ENCODE measurements at regions not wholly inside any gene's neighbourhood (a gene's known extent, or its start where the extent isn't known, plus 50 kb on each side); places are given as distances from the start of the nearest gene placed in this dataset.

GRCh38 chr5:165903835-165904234 lies 2387.6 kb upstream of the WWC1 start:
- H3K4me1 ChIP-seq = no peaks in the 10 kb centered on the region
- no peak for TF ChIP-seq Cebpa-rat (IDR thresholded peaks at IDR 0.05)
- no peaks in the 10 kb centered on the region for H3K27me3 ChIP-seq
- peaks cover 5% of the 10 kb centered on the region for H3K9me3 ChIP-seq
- no peak overlapping the region for H3K4me3 ChIP-seq
- H3K36me3 ChIP-seq = no peaks in the 10 kb centered on the region
- H3K27ac ChIP-seq = no peak overlapping the region
- H4K20me1 ChIP-seq = no peaks in the 10 kb centered on the region
- no peak overlapping the region for H3K4me2 ChIP-seq
- H3K9ac ChIP-seq = no peak overlapping the region

- Histone ChIP-seq H3K36me3 (no peaks in the 10 kb centered on the region), H3K4me2 (no peak overlapping the region), H3K27me3 (no peaks in the 10 kb centered on the region), H3K9ac (no peak overlapping the region), H3K9me3 (peaks cover 11% of the 10 kb centered on the region), H3K4me1 (no peaks in the 10 kb centered on the region), H3K27ac (no peak overlapping the region), H4K20me1 (no peaks in the 10 kb centered on the region), H3K4me3 (no peak overlapping the region)
- no peak for TF ChIP-seq Cebpa-rat (IDR thresholded peaks at IDR 0.05)
Measured at GRCh38 chr5:165906871-165907270, 2384.6 kb upstream of the WWC1 start.

- Histone ChIP-seq H3K27me3 (no peaks in the 10 kb centered on the region), H4K20me1 (no peaks in the 10 kb centered on the region), H3K36me3 (no peaks in the 10 kb centered on the region), H3K9me3 (peaks cover 14% of the 10 kb centered on the region), H3K4me3 (no peak overlapping the region), H3K4me1 (no peaks in the 10 kb centered on the region), H3K9ac (no peak overlapping the region), H3K4me2 (no peak overlapping the region), H3K27ac (no peak overlapping the region)
- TF ChIP-seq Cebpa-rat (IDR thresholded peaks at IDR 0.05) = no peak
Measured at GRCh38 chr5:165913059-165913458, 2378.4 kb upstream of the WWC1 start.

GRCh38 chr5:165914456-165914855 lies 2377.0 kb upstream of the WWC1 start:
- no peak for TF ChIP-seq Cebpa-rat (IDR thresholded peaks at IDR 0.05)
- no peak overlapping the region for H3K9ac ChIP-seq
- H3K27ac ChIP-seq = no peak overlapping the region
- no peaks in the 10 kb centered on the region for H3K27me3 ChIP-seq
- H3K4me2 ChIP-seq = no peak overlapping the region
- no peak overlapping the region for H3K4me3 ChIP-seq
- H3K9me3 ChIP-seq = peaks cover 3% of the 10 kb centered on the region; the same call in 1 of the 2 replicates
- H4K20me1 ChIP-seq = no peaks in the 10 kb centered on the region
- no peaks in the 10 kb centered on the region for H3K4me1 ChIP-seq
- H3K36me3 ChIP-seq = no peaks in the 10 kb centered on the region

- H4K20me1 ChIP-seq = no peaks in the 10 kb centered on the region
- no peak overlapping the region for H3K9ac ChIP-seq
- no peak overlapping the region for H3K4me3 ChIP-seq
- TF ChIP-seq Cebpa-rat (IDR thresholded peaks at IDR 0.05) = no peak
- H3K4me2 ChIP-seq = no peak overlapping the region
- H3K36me3 ChIP-seq = no peaks in the 10 kb centered on the region
- H3K27ac ChIP-seq = no peak overlapping the region
- no peaks in the 10 kb centered on the region for H3K4me1 ChIP-seq
- H3K27me3 ChIP-seq = no peaks in the 10 kb centered on the region
- H3K9me3 ChIP-seq = no peaks in the 10 kb centered on the region
Measured at GRCh38 chr5:165919196-165919595, 2372.2 kb upstream of the WWC1 start.

- H3K36me3 ChIP-seq = no peaks in the 10 kb centered on the region
- no peak overlapping the region for H3K4me3 ChIP-seq
- no peaks in the 10 kb centered on the region for H3K27me3 ChIP-seq
- H3K4me2 ChIP-seq = no peak overlapping the region
- H3K27ac ChIP-seq = no peak overlapping the region
- no peaks in the 10 kb centered on the region for H3K4me1 ChIP-seq
- H3K9ac ChIP-seq = no peak overlapping the region
- no peak for TF ChIP-seq Cebpa-rat (IDR thresholded peaks at IDR 0.05)
- no peaks in the 10 kb centered on the region for H3K9me3 ChIP-seq
- H4K20me1 ChIP-seq = no peaks in the 10 kb centered on the region
Measured at GRCh38 chr5:165920655-165921054, 2370.8 kb upstream of the WWC1 start.

GRCh38 chr5:165928971-165929370 lies 2362.5 kb upstream of the WWC1 start:
- H3K4me2 ChIP-seq = no peak overlapping the region
- H3K4me1 ChIP-seq = no peaks in the 10 kb centered on the region
- peaks cover 4% of the 10 kb centered on the region; the same call in 1 of the 2 replicates for H3K9me3 ChIP-seq
- no peak overlapping the region for H3K9ac ChIP-seq
- no peak overlapping the region for H3K27ac ChIP-seq
- no peaks in the 10 kb centered on the region for H3K27me3 ChIP-seq
- no peaks in the 10 kb centered on the region for H3K36me3 ChIP-seq
- no peaks in the 10 kb centered on the region for H4K20me1 ChIP-seq
- no peak overlapping the region for H3K4me3 ChIP-seq
- TF ChIP-seq Cebpa-rat (IDR thresholded peaks at IDR 0.05) = no peak

GRCh38 chr5:165940541-165940940 lies 2350.9 kb upstream of the WWC1 start:
- no peaks in the 10 kb centered on the region for H3K27me3 ChIP-seq
- H4K20me1 ChIP-seq = no peaks in the 10 kb centered on the region
- TF ChIP-seq Cebpa-rat (IDR thresholded peaks at IDR 0.05) = no peak
- H3K9me3 ChIP-seq = no peaks in the 10 kb centered on the region
- no peak overlapping the region for H3K9ac ChIP-seq
- H3K36me3 ChIP-seq = no peaks in the 10 kb centered on the region
- H3K4me3 ChIP-seq = no peak overlapping the region
- H3K27ac ChIP-seq = no peak overlapping the region
- H3K4me2 ChIP-seq = no peak overlapping the region
- no peaks in the 10 kb centered on the region for H3K4me1 ChIP-seq

- no peaks in the 10 kb centered on the region for H3K4me1 ChIP-seq
- no peaks in the 10 kb centered on the region for H3K9me3 ChIP-seq
- no peaks in the 10 kb centered on the region for H4K20me1 ChIP-seq
- H3K27me3 ChIP-seq = no peaks in the 10 kb centered on the region
- H3K9ac ChIP-seq = no peak overlapping the region
- no peaks in the 10 kb centered on the region for H3K36me3 ChIP-seq
- H3K4me3 ChIP-seq = no peak overlapping the region
- TF ChIP-seq Cebpa-rat (IDR thresholded peaks at IDR 0.05) = no peak
- H3K27ac ChIP-seq = no peak overlapping the region
- no peak overlapping the region for H3K4me2 ChIP-seq
Measured at GRCh38 chr5:165956854-165957253, 2334.6 kb upstream of the WWC1 start.

- Histone ChIP-seq H3K4me3 (no peak overlapping the region), H3K27ac (no peak overlapping the region)
Measured at GRCh38 chr5:165981671-165982070, 2309.8 kb upstream of the WWC1 start.

GRCh38 chr5:165996201-165996875 lies 2295.1 kb upstream of the WWC1 start:
- H4K20me1 ChIP-seq = no peaks in the 10 kb centered on the region
- no peak overlapping the region for H3K27ac ChIP-seq
- no peak overlapping the region for H3K4me2 ChIP-seq
- no peaks in the 10 kb centered on the region for H3K36me3 ChIP-seq
- no peaks in the 10 kb centered on the region for H3K9me3 ChIP-seq
- no peaks in the 10 kb centered on the region; the same call in 1 of the 2 replicates for H3K4me1 ChIP-seq
- H3K9ac ChIP-seq = no peak overlapping the region
- no peaks in the 10 kb centered on the region for H3K27me3 ChIP-seq
- no peak for TF ChIP-seq Cebpa-rat (IDR thresholded peaks at IDR 0.05)
- no peak overlapping the region for H3K4me3 ChIP-seq

More at GRCh38 chr5:165981671-165982070, 2309.8 kb upstream of the WWC1 start:
- TF ChIP-seq Cebpa-rat (IDR thresholded peaks at IDR 0.05) = no peak
- Histone ChIP-seq H3K9me3 (no peaks in the 10 kb centered on the region), H3K4me1 (no peaks in the 10 kb centered on the region), H4K20me1 (no peaks in the 10 kb centered on the region), H3K27me3 (no peaks in the 10 kb centered on the region), H3K36me3 (no peaks in the 10 kb centered on the region), H3K9ac (no peak overlapping the region), H3K4me2 (no peak overlapping the region)
